ENCODE measurements at regions not wholly inside any gene's neighbourhood (a gene's known extent, or its start where the extent isn't known, plus 50 kb on each side); places are given as distances from the start of the nearest gene placed in this dataset.
"Not testable (repeated sequence)": the region's sequence is repeated elsewhere in the genome, so short reads cannot be mapped to it uniquely, and the experiment has no call there.

DNA sequence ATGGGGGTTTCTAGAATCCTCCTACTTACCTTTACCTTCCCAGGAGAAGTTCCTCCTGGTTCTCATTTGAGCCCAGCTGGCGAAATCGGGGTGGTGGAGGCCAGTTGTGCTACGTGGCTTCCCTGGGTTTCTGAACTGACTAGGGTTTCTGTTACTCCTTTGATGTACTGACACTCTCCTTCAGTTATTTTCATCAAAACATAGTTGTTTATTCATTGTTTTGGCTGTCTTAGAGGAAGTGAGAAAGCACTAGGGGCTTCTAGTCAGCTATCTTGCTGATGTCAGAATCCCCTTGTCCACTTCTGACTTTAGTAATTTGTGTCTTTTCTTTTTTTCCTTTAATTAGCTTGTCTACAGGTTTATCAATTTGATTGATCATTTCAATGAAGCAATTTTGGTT, 332.2 kb upstream of the TANK start:
- TF ChIP-seq, protein P1, sequence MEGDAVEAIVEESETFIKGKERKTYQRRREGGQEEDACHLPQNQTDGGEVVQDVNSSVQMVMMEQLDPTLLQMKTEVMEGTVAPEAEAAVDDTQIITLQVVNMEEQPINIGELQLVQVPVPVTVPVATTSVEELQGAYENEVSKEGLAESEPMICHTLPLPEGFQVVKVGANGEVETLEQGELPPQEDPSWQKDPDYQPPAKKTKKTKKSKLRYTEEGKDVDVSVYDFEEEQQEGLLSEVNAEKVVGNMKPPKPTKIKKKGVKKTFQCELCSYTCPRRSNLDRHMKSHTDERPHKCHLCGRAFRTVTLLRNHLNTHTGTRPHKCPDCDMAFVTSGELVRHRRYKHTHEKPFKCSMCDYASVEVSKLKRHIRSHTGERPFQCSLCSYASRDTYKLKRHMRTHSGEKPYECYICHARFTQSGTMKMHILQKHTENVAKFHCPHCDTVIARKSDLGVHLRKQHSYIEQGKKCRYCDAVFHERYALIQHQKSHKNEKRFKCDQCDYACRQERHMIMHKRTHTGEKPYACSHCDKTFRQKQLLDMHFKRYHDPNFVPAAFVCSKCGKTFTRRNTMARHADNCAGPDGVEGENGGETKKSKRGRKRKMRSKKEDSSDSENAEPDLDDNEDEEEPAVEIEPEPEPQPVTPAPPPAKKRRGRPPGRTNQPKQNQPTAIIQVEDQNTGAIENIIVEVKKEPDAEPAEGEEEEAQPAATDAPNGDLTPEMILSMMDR (IDR thresholded peaks at IDR 0.05; ENCODE audit: insufficient read depth, low read length, poor library complexity, severe bottlenecking), result no peak
- Histone ChIP-seq H3K27me3 (replicated peaks; ENCODE audit: control insufficient read depth, insufficient read depth, low read length) (no peaks in the 10 kb centered on the region), H3K36me3 (ENCODE audit: control insufficient read depth, insufficient read depth, low read length) (no peaks in the 10 kb centered on the region), H3K4me3 (replicated peaks; ENCODE audit: low read depth, low read length) (no peak overlapping the region)
- no peak for DNase-seq (ENCODE audit: extremely low read depth, insufficient read length)

DNA sequence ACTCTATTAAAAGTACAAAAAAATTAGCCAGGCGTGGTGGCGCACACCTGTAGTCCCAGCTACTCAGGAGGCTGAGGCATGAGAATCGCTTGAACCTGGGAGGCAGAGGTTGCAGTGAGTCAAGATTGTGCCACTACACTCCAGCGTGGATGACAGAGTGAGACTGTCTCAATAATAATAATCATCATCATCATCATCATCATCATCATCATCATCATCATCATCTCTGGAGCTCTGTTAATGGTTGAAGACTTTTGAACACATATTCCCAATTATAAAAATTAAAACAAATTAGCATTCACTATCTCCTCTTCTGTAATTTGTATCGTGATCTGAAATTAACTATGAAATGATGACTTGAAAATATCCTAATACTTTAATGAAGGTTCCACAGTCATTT, 327.8 kb upstream of the TANK start:
- H3K36me3 ChIP-seq (ENCODE audit: control insufficient read depth, insufficient read depth, low read length); H3K4me3 ChIP-seq (replicated peaks; ENCODE audit: low read depth, low read length); DNase-seq (ENCODE audit: extremely low read depth, insufficient read length); H3K27me3 ChIP-seq (replicated peaks; ENCODE audit: control insufficient read depth, insufficient read depth, low read length): not testable (repeated sequence)

DNA sequence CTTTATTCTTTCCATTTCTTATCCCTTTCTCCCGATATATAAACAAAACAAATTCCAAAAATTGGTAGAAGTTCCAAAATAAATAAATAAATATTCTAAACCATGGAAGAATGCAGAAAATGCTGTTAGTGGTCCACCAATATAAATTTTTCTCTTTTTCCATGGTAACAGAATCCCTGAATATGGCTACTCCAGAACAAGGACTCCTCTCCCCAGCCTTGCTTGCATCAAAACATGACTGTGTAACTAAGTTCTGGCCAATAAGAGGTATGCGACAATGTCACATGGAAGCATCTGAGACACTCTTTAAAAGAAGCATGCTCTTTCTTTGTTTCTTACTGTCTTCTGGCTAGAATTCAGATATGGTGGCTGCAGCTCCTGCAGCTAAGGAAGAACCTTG, 325.1 kb upstream of the TANK start:
- no peaks in the 10 kb centered on the region for H3K36me3 ChIP-seq (ENCODE audit: control insufficient read depth, insufficient read depth, low read length)
- H3K4me3 ChIP-seq (replicated peaks; ENCODE audit: low read depth, low read length), result no peak overlapping the region
- no peak for DNase-seq (ENCODE audit: extremely low read depth, insufficient read length)
- no peaks in the 10 kb centered on the region for H3K27me3 ChIP-seq (replicated peaks; ENCODE audit: control insufficient read depth, insufficient read depth, low read length)
- TF ChIP-seq, protein P1 (IDR thresholded peaks at IDR 0.05; ENCODE audit: insufficient read depth, low read length, poor library complexity, severe bottlenecking), result no peak

DNA sequence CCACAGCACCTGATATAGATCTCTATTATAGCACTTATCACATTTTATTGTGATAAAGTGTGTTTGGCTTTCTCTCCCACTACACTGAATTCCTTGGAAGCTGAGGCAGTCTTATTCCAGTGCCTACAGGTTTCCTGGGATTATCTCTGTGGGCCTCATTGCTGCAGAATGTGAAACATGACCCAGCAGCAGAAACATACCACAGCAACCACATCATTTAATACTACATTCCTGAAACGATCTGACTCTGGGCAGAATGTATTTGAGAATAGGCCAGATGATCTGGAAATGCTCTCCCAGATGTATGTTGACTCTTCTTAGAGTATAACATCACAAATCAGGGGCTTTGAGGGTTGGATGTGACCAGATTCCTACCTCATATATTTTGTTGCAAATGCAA, 323.5 kb upstream of the TANK start:
- DNase-seq (ENCODE audit: extremely low read depth, insufficient read length), result no peak
- H3K36me3 ChIP-seq (ENCODE audit: control insufficient read depth, insufficient read depth, low read length), result no peaks in the 10 kb centered on the region
- TF ChIP-seq, protein P1 (IDR thresholded peaks at IDR 0.05; ENCODE audit: insufficient read depth, low read length, poor library complexity, severe bottlenecking), result no peak

DNA sequence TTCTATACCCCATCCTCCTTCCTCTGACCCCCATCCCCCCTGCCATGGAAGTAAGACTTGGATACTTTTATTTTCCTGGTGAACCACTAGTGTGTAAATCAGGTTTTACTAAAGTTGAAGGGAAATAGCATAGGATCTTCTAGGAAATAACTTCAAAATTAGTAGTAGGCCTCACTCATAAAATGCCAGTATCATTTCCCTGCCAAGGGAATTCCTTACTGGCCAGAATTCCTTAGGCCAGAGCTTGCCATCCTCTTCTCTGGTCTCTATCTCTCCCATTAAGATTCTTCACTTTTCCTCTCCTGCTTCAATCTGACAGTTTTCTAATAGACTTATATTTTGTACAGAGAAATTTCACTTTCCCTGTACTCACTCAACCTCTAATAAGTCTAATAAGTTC, 322.8 kb upstream of the TANK start:
- H3K4me3 ChIP-seq (replicated peaks; ENCODE audit: low read depth, low read length), result no peak overlapping the region
- TF ChIP-seq, protein P1 (IDR thresholded peaks at IDR 0.05; ENCODE audit: insufficient read depth, low read length, poor library complexity, severe bottlenecking), result no peak
- no peak for DNase-seq (ENCODE audit: extremely low read depth, insufficient read length)

More for the DNA sequence above, 323.5 kb upstream of the TANK start:
- Histone ChIP-seq H3K27me3 (replicated peaks; ENCODE audit: control insufficient read depth, insufficient read depth, low read length) (no peaks in the 10 kb centered on the region), H3K4me3 (replicated peaks; ENCODE audit: low read depth, low read length) (no peak overlapping the region)

DNA sequence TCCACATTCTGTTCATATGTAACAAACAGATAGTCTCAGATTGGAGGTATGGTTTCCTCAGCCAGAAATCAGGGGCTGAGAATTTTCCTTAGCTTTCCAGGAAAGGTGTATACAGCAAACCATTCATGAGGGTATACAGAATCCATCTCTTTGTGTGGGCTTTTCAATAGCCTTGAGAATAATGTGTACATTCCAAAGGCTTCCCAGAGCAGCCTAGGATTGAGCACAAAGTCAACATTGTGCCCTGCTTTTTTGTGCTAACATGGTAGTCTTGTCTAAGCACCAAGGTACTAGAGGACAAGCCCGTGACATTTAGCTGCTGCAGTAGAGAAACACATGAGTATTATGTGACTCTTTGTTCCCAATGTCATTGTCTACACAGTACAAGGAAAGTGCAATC, 322.1 kb upstream of the TANK start:
- TF ChIP-seq, protein P1 (IDR thresholded peaks at IDR 0.05; ENCODE audit: insufficient read depth, low read length, poor library complexity, severe bottlenecking), result no peak
- DNase-seq (ENCODE audit: extremely low read depth, insufficient read length), result no peak
- H3K27me3 ChIP-seq (replicated peaks; ENCODE audit: control insufficient read depth, insufficient read depth, low read length), result no peaks in the 10 kb centered on the region; the same call in 1 of the 2 replicates
- H3K4me3 ChIP-seq (replicated peaks; ENCODE audit: low read depth, low read length), result no peak overlapping the region
- H3K36me3 ChIP-seq (ENCODE audit: control insufficient read depth, insufficient read depth, low read length), result no peaks in the 10 kb centered on the region

More for the DNA sequence above, 322.8 kb upstream of the TANK start:
- Histone ChIP-seq H3K27me3 (replicated peaks; ENCODE audit: control insufficient read depth, insufficient read depth, low read length) (no peaks in the 10 kb centered on the region), H3K36me3 (ENCODE audit: control insufficient read depth, insufficient read depth, low read length) (no peaks in the 10 kb centered on the region)
